M059J (cell line): ENCODE measurements at regions not wholly inside any gene's neighbourhood (a gene's known extent, or its start where the extent isn't known, plus 50 kb on each side); places are given as distances from the start of the nearest gene placed in this dataset.
"Not testable (repeated sequence)": the region's sequence is repeated elsewhere in the genome, so short reads cannot be mapped to it uniquely, and the experiment has no call there.

ENCODE experiments used
- DNase-seq: peaks from one replicate; pipeline ENCODE4 v3.0.0-alpha.2; 2012; ENCODE audit warnings: low read depth

DNA sequence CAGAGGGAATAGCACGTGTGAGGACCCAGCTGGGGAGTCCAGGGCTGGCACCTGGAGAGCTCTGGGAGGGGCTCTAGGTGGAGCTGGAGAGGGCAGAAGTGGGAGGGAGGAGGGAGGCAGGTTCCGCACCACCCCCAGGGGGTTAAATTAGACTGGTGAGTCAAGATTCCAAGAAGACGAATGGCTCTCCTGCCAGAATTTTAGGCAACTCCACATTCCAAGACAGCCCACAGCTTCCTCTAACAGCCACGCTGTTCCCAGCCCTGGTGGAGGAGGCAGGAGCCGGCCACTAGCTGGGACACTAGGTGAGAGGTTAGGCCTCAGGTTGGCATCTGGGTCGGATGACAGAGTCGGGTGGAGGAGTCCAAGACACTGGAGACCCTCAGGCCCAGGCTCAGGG is 60.2 kb downstream of the TFAP2C start:
- peak; percentile 77 for DNase-seq

DNA sequence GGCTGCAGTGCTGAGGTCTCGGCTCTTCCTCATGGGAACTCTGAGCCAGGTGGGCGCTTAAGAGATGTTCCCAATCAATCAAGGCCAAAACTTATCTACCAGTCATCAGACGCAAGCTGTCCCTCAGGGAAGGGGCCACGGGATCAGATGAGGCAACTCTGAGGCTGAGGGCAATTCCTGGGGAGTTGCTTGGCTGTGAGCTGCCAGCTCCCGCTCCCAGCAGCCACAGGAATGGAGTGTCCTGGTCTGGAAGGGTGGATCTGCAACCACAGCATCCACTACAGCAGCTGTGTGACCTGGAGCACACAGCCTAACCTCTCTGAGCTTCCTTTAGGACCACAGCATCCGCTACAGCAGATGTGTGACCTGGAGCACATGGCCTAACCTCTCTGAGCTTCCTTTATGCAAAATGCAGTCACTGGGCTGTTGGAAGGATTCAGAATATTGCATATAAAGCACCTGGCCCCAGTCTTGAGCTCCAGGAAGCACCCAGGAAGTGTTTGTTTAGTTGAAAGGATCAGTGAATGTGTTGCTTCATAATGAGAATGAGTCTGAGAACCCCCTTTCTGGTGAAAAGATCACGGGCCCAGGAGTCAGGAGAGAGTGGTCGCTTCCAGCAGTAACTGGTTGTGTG is 60.9 kb downstream of the TFAP2C start:
- DNase-seq: peak; percentile 36

DNA sequence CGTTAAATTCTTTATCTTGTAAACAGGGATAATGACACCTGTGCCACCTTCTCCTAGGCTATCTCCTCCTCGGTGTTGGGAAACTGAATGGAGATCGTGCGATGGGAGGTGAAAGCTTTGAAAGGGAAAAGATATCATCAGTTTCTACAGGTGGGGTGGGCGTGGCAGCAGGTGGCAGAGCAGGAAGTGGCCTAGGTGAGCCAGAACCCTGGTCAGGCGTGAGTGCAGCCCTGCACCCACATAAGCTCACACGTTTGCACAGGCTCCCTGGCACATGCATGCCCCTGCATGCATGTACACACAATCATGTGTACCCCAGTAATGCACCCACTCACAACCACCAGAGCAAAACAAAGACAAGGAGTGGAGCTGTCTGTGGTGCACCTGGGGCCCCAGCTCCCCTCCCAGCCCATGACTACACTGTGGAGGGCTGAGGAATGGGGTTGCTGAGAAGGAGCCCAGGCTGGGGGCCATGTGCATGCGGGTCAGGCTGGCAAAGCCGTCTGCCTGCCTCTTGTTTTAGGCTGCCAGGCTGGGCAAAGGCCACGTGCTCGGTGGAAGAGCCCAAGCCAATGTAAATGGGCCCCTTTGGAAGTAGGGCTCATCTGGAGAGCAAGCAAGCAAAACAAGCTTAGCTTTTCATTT is 61.5 kb downstream of the TFAP2C start:
- DNase-seq: no peak

DNA sequence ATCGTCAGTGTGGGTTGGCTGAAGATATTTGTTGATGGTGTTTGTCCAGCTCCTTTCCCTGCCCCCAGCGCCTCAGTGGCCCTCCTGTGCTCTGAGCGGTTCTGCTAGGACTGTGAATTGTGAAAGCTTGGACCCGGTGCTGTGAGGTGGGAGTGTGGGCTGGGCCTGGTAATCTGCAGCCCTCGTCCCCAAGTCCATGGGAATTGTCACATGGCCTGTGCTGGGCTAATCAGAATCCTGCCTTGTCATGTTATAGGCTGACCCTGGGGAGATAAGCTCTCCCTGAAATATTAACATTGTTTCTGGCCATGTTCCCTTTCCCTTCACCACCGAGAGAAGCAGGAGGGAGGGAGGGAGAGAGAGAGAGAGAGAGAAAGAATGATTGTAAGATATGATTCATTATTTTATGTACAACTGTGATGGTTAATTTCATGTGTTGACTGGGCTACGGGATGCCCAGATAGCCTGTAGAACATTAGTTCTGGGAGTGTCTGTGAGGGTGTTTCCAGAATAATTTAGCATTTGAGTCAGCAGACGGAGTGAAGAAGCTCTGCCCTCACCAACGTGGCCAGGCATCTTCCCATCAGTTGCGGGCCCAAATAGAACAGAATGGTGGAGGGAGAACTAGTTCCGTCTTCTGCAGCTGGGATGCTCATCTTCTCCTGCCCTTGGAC is 62.4 kb downstream of the TFAP2C start:
- DNase-seq: no peak

DNA sequence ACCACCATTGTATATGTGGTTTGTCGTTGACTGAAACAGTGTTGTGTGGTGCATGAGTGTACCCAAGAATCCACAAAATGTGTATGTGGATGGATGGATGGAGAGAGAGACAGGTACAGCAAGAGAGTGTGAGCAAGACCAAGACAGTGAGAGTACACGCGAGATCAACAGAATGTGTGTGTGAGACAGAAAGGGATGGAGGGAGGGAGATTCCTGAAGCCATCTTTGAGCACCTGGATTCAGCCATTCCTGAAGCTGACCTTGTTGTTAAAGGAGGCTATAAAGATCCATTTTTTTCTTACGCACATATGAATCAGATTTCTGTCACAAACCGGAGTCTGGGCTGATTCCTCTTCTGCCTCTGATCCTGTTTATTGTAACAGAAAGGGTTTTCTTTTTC is 64.1 kb downstream of the TFAP2C start:
- no peak for DNase-seq

DNA sequence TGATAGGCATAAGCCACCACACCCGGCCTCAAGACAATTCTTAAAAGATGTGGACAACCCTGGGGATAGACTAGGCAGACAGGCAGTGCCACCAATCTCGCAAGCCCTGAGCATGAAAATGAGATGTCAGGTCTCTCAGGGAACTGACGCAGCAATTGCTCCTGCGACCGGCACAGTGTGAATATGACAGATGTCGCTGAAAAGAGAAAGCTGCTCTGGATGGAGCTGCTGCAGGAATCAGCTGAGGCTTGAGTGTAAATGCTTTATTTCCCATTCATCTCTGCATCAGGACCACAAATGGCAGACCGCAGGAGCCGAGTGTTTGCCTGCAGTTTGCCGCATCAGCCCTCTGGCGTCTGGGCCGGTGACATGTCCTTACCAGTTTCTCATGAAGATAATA is 68.4 kb downstream of the TFAP2C start:
- no peak for DNase-seq

DNA sequence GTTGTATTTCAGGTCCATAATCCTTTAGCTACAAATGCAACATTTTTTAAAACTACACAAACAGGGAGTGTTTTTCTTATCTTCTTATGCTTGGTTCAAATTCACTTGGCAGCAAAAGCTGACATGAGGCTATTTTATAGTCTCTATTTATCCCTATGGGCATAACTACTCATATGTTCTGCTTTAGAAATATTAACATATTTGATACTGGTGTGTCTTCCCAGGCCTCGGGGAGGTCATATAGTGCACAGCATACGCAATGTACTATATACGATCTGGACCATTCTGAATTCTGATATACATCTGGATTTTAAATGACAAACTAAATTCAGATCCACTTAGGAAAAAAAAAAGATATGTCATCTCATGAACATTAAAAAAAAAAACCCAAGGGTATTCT is 69.2 kb downstream of the TFAP2C start:
- DNase-seq: no peak

DNA sequence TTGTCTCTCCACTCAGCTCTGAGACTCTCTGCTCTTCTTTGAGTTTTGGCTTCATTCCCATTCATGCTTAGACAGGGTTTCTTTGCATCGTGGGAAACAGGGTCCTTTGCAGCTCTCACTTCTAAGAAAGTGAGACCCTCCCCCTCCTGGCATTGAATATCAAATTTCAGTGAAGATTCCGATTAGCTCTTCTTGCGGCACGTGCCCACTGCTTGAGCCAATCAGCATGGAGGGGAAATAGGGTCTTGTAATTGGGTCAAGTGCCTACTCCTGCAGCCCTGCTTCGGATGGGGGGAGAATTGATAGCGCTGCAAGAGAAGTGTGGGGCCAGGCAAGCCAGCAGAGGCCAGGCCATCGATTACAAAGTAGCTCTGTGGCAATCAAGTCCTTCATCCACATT is 69.6 kb downstream of the TFAP2C start:
- no peak for DNase-seq

DNA sequence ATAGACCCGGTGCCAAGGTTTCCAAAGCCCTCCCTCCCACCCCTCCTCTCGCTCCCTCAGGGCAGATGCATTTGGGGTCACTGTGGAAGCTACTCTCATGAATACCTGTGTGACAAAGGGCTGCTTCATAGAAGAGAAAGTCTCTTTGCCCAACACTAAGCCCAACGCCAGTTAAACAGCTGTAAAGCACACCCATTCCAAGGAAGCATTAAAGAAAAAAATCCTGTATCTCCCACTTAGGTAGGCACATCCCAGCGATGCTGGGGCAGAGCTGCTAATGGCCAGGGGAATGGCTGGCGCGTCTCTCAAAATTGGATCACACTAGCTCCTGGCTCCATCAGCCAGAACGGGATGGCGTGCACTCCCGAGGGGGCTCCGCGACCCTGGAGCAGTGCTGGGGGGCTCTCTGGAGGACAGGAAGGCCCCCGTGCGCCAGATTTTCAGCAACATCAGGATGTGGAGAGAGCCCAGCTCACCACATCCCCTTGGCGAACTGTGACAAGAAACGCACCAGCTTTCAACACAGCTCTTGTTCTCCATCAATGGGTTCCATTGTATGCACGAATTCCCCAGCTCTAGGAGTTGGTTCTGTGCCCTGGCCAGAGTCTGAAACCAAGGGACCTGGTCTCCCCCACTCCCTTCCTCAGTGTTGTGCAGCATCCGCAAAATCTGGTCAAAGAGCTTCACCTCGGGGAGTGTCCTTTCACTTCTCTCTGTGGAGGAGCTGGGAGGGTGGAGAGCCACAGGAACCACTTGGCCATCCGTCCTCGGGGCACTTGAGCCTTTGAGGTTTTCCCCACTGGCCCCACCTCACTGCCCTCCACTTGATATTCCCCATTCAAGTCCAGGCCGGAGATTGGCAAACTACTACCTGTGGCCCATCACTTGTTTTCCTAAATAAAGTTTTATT is 74.1 kb downstream of the TFAP2C start:
- no peak for DNase-seq

DNA sequence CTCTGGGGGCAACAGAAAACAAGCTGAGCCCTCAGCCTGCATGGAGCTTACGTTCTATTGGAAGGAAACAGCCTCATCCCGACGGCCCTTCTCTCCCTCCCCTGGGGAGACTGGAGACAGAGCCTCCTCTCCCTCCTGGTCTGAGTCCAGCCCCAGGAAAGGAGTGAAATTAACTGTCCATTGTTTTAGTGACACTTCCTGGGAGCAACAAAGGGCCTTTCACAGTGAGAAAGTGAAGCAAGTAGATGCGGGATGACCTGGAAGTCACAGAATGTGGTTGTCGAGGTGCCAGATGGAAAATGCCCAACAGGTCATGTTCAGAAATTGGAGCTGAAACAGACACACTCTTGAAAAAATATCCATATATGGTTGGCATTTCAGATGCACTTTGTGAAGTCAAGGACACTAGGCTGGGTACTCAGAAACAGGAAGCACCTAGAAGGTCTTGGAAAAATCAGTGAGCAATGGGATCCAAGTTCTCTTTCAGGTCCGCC is 77.8 kb downstream of the TFAP2C start:
- peak; percentile 25 for DNase-seq

DNA sequence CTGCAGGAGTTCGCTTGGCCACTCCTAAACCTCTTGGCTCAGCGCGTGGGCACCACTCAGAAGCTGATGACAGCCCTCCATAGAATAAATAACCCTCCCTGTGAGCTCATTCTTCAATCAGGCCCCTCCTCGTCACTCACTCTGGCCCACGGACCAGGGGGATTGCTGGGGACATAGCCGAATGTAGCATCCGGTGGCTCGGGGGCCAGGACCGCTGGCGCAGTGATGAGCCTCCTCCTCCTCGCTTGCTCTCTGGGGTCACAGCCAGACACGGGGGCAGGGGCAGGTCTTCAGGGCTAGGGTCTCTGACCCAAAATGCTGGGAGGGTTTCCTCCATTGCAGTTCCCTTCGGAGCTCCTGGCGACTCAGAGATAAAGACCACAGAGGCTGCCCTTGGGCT is 79.9 kb downstream of the TFAP2C start:
- DNase-seq: no peak

DNA sequence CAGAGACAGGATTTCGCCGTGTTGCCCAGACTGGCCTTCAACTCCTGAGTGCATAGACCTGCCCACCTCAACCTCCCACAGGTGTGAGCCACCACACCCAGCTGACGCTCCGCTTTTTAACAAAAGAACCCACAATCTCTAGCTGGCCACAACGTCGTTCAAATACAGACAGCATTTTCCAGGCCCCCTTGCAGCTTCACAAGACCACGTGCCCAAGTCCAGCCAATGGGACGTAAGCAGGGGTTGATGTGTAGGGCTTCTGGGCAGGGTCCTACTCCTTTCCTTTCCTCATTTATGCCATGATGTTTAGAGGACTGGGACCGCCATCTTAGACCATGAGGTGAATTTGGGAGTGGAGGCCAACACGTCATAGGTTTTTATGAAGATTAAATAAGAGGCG is 81.0 kb downstream of the TFAP2C start:
- no peak for DNase-seq

DNA sequence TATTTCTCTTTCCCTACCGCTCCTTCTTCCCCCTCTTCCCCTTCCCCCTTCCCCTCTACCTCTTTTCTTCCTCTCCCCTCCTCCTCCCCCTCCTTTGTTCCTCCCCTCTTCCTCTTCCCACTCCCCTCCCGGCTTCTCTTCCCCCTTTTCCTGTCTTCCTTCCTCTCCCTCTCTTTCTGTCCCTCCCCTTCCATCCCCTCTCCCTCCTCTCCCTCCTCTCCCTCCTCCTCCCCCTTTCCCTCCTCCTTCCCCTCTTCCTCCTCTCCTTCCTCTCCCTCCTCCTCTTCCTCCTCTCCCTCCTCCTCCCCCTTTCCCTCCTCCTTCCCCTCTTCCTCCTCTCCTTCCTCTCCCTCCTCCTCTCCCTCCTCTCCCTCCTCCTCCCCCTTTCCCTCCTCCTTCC is 81.5 kb downstream of the TFAP2C start:
- not testable (repeated sequence) for DNase-seq

DNA sequence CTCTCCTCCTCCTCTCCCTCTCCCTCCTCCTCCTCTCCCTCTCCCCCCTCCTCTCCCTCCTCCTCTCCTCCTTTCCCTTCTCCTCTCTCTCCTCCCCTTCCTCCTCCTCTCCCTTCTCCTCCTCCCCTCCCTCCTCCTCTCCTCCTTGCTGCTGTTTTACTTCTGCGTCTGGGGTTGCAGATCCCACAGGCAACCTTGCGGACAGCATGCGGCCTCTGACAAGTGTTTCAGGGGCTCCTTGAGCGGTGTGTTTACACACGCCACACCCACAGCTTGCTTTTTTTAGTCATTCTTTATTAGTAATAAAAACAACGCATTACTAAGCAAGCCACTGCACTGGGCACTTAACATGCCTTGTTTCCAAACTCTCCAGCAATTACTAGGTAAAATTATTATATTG is 81.9 kb downstream of the TFAP2C start:
- peak; percentile 66 for DNase-seq

DNA sequence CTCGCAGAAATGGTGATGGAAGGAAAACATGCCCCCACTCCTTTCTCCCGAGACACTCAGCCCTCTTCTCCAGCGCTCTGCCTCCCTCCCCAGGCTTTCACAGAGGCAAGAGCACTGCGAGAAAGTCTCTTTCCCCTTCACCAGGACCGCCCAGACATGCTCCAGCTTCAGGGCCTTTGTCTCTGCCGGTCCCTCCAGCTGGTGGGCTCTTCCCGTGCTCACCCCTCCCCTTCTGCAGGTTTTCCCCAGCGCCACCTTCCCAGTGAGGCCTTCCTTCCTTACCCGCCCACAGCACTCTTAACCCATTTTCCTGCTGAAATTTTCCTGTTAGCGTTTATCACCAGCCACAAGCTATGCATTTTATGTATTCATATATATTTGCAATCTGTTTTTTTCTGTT is 86.2 kb downstream of the TFAP2C start:
- DNase-seq: no peak

DNA sequence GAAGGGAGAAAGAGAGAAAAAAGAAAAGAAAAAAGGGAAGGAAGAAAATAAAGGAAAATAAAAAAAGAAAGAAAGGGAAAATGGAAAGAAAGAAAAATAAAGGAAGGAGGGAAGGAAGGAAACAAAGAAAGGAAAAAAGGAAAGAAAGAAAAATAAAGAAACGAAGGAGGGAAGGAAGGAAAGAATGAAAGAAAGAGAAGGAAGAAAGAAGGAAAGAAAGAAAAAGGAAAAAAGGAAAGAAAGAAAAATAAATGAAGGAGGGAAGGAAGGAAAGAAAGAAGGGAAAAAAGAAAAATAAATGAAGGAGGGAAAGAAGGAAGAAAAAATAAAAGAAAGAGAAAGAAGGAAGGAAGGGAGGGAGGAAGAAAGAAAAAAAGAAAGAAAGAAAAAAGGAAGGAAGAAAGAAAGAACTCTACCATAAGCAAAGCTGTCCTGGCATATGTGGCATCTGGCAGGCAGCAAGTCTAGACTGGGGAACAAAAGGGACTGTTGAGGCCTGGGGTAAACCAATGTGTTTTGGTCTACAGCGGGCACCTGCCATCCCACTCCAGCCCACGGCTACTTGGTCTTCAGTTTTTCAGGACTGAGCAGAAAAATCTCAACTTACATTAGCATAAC is 86.9 kb downstream of the TFAP2C start:
- DNase-seq: no peak

DNA sequence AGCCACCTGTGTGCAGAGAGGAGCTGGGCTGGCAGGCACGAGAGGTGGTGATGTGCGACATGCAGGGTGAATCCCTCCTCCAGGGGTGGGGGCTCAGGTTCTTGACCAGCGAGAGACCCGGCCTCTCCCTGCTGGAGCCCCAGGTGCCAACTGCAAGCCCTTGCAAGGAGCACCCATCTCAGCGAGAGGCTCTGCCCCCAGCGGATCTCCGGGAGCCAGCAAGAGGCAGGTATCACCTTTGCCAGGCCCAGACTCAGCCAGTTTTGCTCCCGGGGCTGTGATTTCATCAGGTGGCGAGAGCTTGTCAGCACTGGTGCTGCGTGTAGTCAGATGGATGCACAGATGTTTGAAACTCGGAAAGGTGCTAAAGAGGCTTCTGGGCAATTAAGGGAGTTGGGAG is 87.7 kb downstream of the TFAP2C start:
- no peak for DNase-seq

DNA sequence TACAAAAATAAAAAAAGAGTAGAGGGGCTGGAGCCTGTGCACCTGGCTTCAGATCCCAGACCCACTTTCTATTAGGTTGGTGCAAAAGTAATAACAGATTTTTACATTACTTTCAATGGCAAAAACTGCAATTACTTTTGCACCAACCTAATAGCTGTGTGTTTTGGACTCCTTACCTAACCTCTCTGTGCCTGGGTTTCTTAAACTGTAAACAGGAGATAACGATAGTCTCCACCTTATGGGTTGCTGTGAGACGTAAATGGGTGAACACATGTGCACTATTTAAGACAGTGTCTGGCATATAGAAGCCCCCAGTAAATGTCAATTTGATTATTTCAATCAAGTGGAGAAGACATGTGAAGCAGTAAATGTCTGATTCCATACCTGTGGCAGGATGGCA is 89.7 kb downstream of the TFAP2C start:
- DNase-seq: no peak

DNA sequence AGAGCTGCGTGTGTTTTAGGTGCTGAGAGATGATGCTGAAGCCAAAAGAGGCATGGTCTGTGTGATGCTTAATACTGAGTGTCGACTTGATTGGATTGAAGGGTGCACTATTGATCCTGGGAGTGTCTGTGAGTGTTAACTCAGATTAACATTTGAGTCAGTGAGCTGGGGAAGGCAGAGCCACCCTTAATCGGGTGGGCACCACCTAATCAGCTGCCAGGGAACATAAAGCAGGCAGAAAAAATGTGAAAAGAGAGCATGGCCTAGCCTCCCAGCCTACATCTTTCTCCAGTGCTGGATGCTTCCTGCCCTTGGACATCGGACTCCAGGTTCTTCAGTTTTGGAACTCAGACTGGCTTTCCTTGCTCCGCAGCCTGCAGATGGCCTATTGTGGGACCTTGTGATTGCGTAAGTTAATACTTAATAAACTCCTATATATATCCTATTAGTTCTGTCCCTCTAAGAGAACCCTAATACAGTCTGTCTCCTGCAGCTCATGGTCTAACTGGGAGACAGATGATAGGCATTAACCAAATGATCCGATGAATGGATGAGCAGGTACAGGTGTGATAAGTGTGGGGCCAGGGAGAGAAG is 91.6 kb downstream of the TFAP2C start:
- DNase-seq: no peak

DNA sequence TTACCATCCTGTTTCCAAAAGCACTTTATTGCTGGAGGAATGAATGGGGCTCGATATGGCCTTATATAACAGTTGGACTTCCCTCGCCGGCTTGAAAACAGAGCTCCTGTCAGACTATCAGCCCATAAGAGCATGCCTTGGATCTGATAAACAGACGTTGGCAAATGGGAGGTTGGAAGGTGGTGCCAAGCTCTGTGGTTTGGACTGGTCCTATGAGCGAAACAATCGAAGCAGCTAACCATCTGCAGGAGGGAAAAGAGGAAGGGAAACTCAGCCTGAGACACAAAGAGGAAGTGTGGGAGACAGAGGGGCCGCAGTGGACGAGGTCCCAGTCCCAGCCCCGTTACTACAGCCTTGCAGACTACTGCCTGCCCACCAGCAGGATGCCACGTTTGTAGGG is 92.9 kb downstream of the TFAP2C start:
- DNase-seq: no peak

DNA sequence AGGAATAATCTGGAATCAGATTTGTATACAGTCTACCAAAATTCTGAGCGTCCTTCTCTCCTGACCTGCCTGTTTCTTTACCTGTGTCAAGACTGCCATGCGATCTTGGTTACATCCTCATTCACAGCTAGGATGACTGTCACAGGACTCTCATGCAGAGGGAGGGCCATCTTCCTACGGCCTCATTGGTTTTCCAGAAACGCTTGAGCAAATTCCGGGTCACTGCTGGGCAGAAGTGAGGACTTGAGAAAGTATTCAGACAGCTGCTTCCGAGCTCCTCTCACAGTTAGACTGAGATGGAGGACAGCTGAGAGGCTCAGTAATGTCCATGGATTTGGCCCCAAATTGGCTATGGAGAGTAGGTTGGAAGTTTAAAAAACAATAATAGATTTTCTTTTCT is 94.2 kb downstream of the TFAP2C start:
- DNase-seq: no peak
